ENCODE measurements at regions not wholly inside any gene's neighbourhood (a gene's known extent, or its start where the extent isn't known, plus 50 kb on each side); places are given as distances from the start of the nearest gene placed in this dataset.
A peak's percentile ranks its signal among the peaks of the same experiment; 100 is the strongest.

GRCh38 chr14:65261946-65262345, 150.6 kb upstream of the FUT8 start:
- FAIRE-seq (no peak), ATAC-seq (no peak), DNase-seq (no peak)
- H3K27ac ChIP-seq, result no peak overlapping the region
- H3K9me3 ChIP-seq, result no peaks in the 10 kb centered on the region
- intact Hi-C loops (cut with DNase I), result no loop called here
- WGBS, 2 donors, result 77 to 83% methylated on average over 3 of the region's 3 CpGs
- H3K36me3 ChIP-seq, result no peaks in the 10 kb centered on the region
- no peaks in the 10 kb centered on the region for H3K4me1 ChIP-seq
- H3K27me3 ChIP-seq, result no peaks in the 10 kb centered on the region
- no peak overlapping the region for H3K4me3 ChIP-seq
- TF ChIP-seq CTCF (IDR thresholded peaks at IDR 0.05), result no peak

GRCh38 chr14:65263177-65263788, 149.2 kb upstream of the FUT8 start:
- H3K36me3 ChIP-seq, result no peaks in the 10 kb centered on the region
- H3K9me3 ChIP-seq, result no peaks in the 10 kb centered on the region
- H3K4me3 ChIP-seq, result no peak overlapping the region
- no peaks in the 10 kb centered on the region for H3K27me3 ChIP-seq
- peaks cover 4 to 7% (median 7%) of the 10 kb centered on the region in 3 donors for H3K4me1 ChIP-seq
- FAIRE-seq (no peak), DNase-seq (no peak), ATAC-seq (peak in 2 of 4 donors; percentile 11 to 30)
- intact Hi-C loops (cut with DNase I), result no loop called here
- 60 to 69% methylated on average over 6 of the region's 6 CpGs for WGBS, 2 donors
- TF ChIP-seq CTCF (IDR thresholded peaks at IDR 0.05), result no peak
- no peak overlapping the region for H3K27ac ChIP-seq

GRCh38 chr14:65267856-65268255, 144.7 kb upstream of the FUT8 start:
- peak; percentile 79 to 87 (median 84) for ATAC-seq
- no peak for FAIRE-seq
- no peaks in the 10 kb centered on the region for H3K27me3 ChIP-seq
- TF ChIP-seq CTCF (IDR thresholded peaks at IDR 0.05), result no peak
- WGBS, 2 donors, result 39 to 47% methylated on average over 5 of the region's 5 CpGs
- peak overlapping the region in 3 of 4 donors; percentile 5 to 53 (median 31) for H3K27ac ChIP-seq
- H3K9me3 ChIP-seq, result no peaks in the 10 kb centered on the region
- peaks cover 4 to 16% (median 7%) of the 10 kb centered on the region in 3 donors for H3K4me1 ChIP-seq
- intact Hi-C loops (cut with DNase I), result no loop called here
- no peak overlapping the region for H3K4me3 ChIP-seq
- no peak for DNase-seq
- no peaks in the 10 kb centered on the region for H3K36me3 ChIP-seq

GRCh38 chr14:65268594-65268993, 143.9 kb upstream of the FUT8 start:
- TF ChIP-seq CTCF (IDR thresholded peaks at IDR 0.05), result no peak
- FAIRE-seq (no peak), ATAC-seq (no peak), DNase-seq (no peak)
- WGBS, 2 donors, result 77 to 84% methylated on average over 5 of the region's 5 CpGs
- intact Hi-C loops (cut with DNase I), result no loop called here
- Histone ChIP-seq H3K27me3 (no peaks in the 10 kb centered on the region), H3K4me3 (no peak overlapping the region), H3K36me3 (no peaks in the 10 kb centered on the region), H3K27ac (peak overlapping the region in 1 of 4 donors; percentile 5), H3K4me1 (peaks cover 4 to 19% (median 7%) of the 10 kb centered on the region in 3 donors), H3K9me3 (no peaks in the 10 kb centered on the region)

GRCh38 chr14:65269732-65270131, 142.8 kb upstream of the FUT8 start:
- Histone ChIP-seq H3K27ac (no peak overlapping the region), H3K9me3 (no peaks in the 10 kb centered on the region), H3K27me3 (no peaks in the 10 kb centered on the region), H3K4me3 (no peak overlapping the region), H3K36me3 (no peaks in the 10 kb centered on the region), H3K4me1 (peaks cover 4 to 19% (median 7%) of the 10 kb centered on the region in 3 donors)
- no peak for FAIRE-seq
- intact Hi-C loops (cut with DNase I), result no loop called here
- DNase-seq, result no peak
- 28 to 37% methylated on average over 1 of the region's 1 CpG for WGBS, 2 donors
- peak; percentile 19 to 48 (median 46) for ATAC-seq
- no peak for TF ChIP-seq CTCF (IDR thresholded peaks at IDR 0.05)

All from pancreas (tissue), 10 donors.